ENCODE measurements at regions not wholly inside any gene's neighbourhood (a gene's known extent, or its start where the extent isn't known, plus 50 kb on each side); places are given as distances from the start of the nearest gene placed in this dataset.
"Not testable (repeated sequence)": the region's sequence is repeated elsewhere in the genome, so short reads cannot be mapped to it uniquely, and the experiment has no call there.

GRCh38 chr1:118461154-118461553 lies 276.1 kb upstream of the SPAG17 start:
- DNase-seq, result no peak

GRCh38 chr1:118459871-118460270 lies 274.8 kb upstream of the SPAG17 start:
- DNase-seq, result no peak

GRCh38 chr1:118453856-118454255 lies 268.8 kb upstream of the SPAG17 start:
- not testable (repeated sequence) for DNase-seq

- no peak for DNase-seq
Observed at GRCh38 chr1:118445156-118445555, 260.1 kb upstream of the SPAG17 start.

GRCh38 chr1:118442214-118442613 lies 257.2 kb upstream of the SPAG17 start:
- DNase-seq, result no peak

- no peak for DNase-seq
Observed at GRCh38 chr1:118437664-118438063, 252.6 kb upstream of the SPAG17 start.

GRCh38 chr1:118429856-118430255 lies 244.8 kb upstream of the SPAG17 start:
- DNase-seq, result no peak

GRCh38 chr1:118421868-118422350 lies 236.9 kb upstream of the SPAG17 start:
- no peak for DNase-seq

GRCh38 chr1:118404024-118404423 lies 219.0 kb upstream of the SPAG17 start:
- DNase-seq, result no peak

GRCh38 chr1:118397496-118397859 lies 212.4 kb upstream of the SPAG17 start:
- DNase-seq, result no peak

- DNase-seq, result no peak
Observed at GRCh38 chr1:118396829-118397495, 211.9 kb upstream of the SPAG17 start.

- DNase-seq, result no peak
Observed at GRCh38 chr1:118396279-118396678, 211.3 kb upstream of the SPAG17 start.

- no peak for DNase-seq
Observed at GRCh38 chr1:118395430-118395991, 210.5 kb upstream of the SPAG17 start.

GRCh38 chr1:118390955-118391354 lies 205.9 kb upstream of the SPAG17 start:
- DNase-seq, result no peak

- no peak for DNase-seq
Observed at GRCh38 chr1:118388301-118388959, 203.4 kb upstream of the SPAG17 start.

- no peak for DNase-seq
Observed at GRCh38 chr1:118381197-118381869, 196.3 kb upstream of the SPAG17 start.

GRCh38 chr1:118377183-118377582 lies 192.2 kb upstream of the SPAG17 start:
- DNase-seq, result not testable (repeated sequence)

- DNase-seq, result no peak
Observed at GRCh38 chr1:118371612-118372011, 186.6 kb upstream of the SPAG17 start.

- DNase-seq, result no peak
Observed at GRCh38 chr1:118370861-118371260, 185.8 kb upstream of the SPAG17 start.

- DNase-seq, result no peak
Observed at GRCh38 chr1:118366286-118366685, 181.3 kb upstream of the SPAG17 start.

- DNase-seq, result no peak
Observed at GRCh38 chr1:118364882-118365281, 179.9 kb upstream of the SPAG17 start.

- no peak for DNase-seq
Observed at GRCh38 chr1:118363396-118363795, 178.4 kb upstream of the SPAG17 start.

Data from hypothalamus (tissue), 51 donors.